Heart left ventricle (tissue), 13 donors: ENCODE measurements at regions not wholly inside any gene's neighbourhood (a gene's known extent, or its start where the extent isn't known, plus 50 kb on each side); places are given as distances from the start of the nearest gene placed in this dataset.

ENCODE experiments used
- POLR2A ChIP-seq, 2 donors: fragments of 450-650 bp; IDR thresholded peaks; one replicate each; pipeline ENCODE4 v1.6.1; 2017; ENCODE audit warnings: antibody characterized with exemption in 2 of 2, mild to moderate bottlenecking in 2 of 2, moderate library complexity in 2 of 2
- TF ChIP-seq, protein P1 (sequence below), 12 donors: fragments of 200-600 bp; sonication (generic) in 4 of 12; IDR thresholded peaks; one replicate each; pipeline versions ENCODE4 v1.5.0 to v1.8.0; 2018 to 2022; ENCODE audit warnings: antibody characterized with exemption in 12 of 12, mild to moderate bottlenecking in 5 of 12
- donor health status: ischemic (EF 13 %, LVEDD 7.1; RV severe dilation, severe dysfunction).
- donor health status: DM: no; HTN: yes; CAD: no.
- donor health status: DM: no; HTN: no; CAD: no.
- donor health status: ischemic (EF 25% LVEDD 6.9; RV normal size, moderate dysfunction).
- donor health status: ischemic (EF 25% LVEDD 5.7; RV mildly dilated, moderate dysfunction).
- donor health status: ischemic (EF 35%, LVEDD 5.7; RV mildly dilated, moderate dysfunction).
- donor health status: nonischemic (EF 11% LVEDD 7.7; RV severe dilation, severe dysfunction).
- donor health status: DM: yes; HTN: yes; CAD: no.
- donor health status: PGD.
- donor health status: ischemic (EF 29% LVEDD 5.4; RV normal size, mild dysfunction).
- donor health status: nonischemic (EF 23%, LVEDD 6.1; RV moderate dilation, normal function).

DNA sequence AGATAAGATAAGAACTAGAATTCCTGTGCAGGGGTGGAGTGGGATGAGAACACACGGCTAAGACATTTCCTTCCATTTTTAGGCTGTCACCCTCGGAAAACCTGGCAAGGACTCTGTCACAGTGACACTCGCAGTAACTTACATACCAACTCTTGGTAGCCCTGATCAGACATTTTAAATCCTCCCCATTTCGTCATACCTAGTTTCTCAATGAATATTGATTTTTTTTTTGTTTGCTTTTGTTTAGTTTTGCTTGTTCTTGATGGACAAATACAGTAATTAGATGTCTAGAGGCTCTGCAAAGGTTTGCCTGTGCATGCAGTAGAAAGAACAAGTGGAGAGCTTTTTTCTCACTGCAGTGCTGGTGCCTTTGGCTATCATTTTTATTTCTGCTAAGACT lies 213.0 kb upstream of the FAM83B start:
- TF ChIP-seq, protein P1, sequence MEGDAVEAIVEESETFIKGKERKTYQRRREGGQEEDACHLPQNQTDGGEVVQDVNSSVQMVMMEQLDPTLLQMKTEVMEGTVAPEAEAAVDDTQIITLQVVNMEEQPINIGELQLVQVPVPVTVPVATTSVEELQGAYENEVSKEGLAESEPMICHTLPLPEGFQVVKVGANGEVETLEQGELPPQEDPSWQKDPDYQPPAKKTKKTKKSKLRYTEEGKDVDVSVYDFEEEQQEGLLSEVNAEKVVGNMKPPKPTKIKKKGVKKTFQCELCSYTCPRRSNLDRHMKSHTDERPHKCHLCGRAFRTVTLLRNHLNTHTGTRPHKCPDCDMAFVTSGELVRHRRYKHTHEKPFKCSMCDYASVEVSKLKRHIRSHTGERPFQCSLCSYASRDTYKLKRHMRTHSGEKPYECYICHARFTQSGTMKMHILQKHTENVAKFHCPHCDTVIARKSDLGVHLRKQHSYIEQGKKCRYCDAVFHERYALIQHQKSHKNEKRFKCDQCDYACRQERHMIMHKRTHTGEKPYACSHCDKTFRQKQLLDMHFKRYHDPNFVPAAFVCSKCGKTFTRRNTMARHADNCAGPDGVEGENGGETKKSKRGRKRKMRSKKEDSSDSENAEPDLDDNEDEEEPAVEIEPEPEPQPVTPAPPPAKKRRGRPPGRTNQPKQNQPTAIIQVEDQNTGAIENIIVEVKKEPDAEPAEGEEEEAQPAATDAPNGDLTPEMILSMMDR (IDR thresholded peaks at IDR 0.05) = no peak
- no peak for TF ChIP-seq POLR2A (IDR thresholded peaks at IDR 0.05)
